ENCODE measurements at regions not wholly inside any gene's neighbourhood (a gene's known extent, or its start where the extent isn't known, plus 50 kb on each side); places are given as distances from the start of the nearest gene placed in this dataset.

DNA sequence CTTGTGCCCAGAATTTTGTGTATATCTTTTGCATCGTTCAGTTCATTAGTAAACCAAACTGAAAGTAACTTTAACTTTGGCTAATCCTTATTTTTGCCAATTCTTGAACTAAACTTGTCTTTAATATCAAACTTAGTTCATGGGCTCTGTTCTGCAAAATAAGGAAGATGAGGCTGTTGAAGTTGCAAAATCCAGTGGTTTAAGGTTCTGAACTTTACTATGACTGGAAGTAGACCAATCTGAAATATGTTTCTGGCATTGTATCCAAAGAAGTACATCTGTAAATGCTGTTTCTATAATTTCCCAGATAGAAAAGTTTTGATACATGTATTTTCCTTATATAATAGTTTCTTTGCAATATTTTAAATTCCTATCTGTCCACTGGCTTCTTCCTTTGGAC is 238.1 kb downstream of the CETN3 start:
- Histone ChIP-seq H3K27me3 (ENCODE audit: control insufficient read depth in 1 of 2, insufficient read depth in 2 of 2, low read length in 2 of 2) (no peaks in the 10 kb centered on the region), H3K4me1 (ENCODE audit: control insufficient read depth in 1 of 2, insufficient read depth in 2 of 2, low read length in 2 of 2) (no peaks in the 10 kb centered on the region), H3K36me3 (ENCODE audit: control insufficient read depth in 1 of 2, insufficient read depth in 2 of 2, low read length in 2 of 2) (no peaks in the 10 kb centered on the region), H3K9me3 (ENCODE audit: control insufficient read depth in 1 of 2, low read length in 2 of 2) (no peaks in the 10 kb centered on the region), H3K4me3 (ENCODE audit: low read depth in 1 of 2, low read length in 2 of 2) (no peak overlapping the region), H3K9ac (ENCODE audit: low read depth in 1 of 2, low read length in 2 of 2) (no peak overlapping the region), H3K27ac (ENCODE audit: low read depth, low read length) (no peak overlapping the region)

GRCh38 chr5:90170261-90170660 is 239.3 kb downstream of the CETN3 start:
- no peak overlapping the region for H3K4me3 ChIP-seq (ENCODE audit: low read depth in 1 of 2, low read length in 2 of 2)
- H3K9ac ChIP-seq (ENCODE audit: low read depth in 1 of 2, low read length in 2 of 2), result no peak overlapping the region
- H3K9me3 ChIP-seq (ENCODE audit: control insufficient read depth in 1 of 2, low read length in 2 of 2), result no peaks in the 10 kb centered on the region
- H3K4me1 ChIP-seq (ENCODE audit: control insufficient read depth in 1 of 2, insufficient read depth in 2 of 2, low read length in 2 of 2), result no peaks in the 10 kb centered on the region
- H3K27ac ChIP-seq (ENCODE audit: low read depth, low read length), result no peak overlapping the region
- no peaks in the 10 kb centered on the region for H3K36me3 ChIP-seq (ENCODE audit: control insufficient read depth in 1 of 2, insufficient read depth in 2 of 2, low read length in 2 of 2)
- H3K27me3 ChIP-seq (ENCODE audit: control insufficient read depth in 1 of 2, insufficient read depth in 2 of 2, low read length in 2 of 2), result no peaks in the 10 kb centered on the region

DNA sequence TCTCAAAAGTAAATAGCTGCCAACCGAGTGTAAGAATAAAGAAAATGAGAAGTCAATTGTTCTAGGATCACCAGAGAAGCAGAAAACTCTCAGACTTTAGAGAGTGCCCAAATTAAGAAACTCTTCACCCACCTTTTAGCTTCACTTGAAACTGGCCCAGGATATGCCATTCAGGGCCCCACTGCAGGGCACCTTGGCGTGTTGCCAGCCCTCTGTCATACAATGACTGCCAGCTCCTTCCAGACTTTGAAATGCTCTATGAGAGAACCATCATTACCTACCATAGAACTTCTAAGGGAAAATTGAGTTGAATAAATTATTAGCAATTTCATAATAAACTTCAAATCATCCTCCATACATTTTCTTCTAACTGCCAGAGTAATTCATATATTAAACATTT is 240.5 kb downstream of the CETN3 start:
- Histone ChIP-seq H3K4me3 (ENCODE audit: low read depth in 1 of 2, low read length in 2 of 2) (no peak overlapping the region), H3K9me3 (ENCODE audit: control insufficient read depth in 1 of 2, low read length in 2 of 2) (no peaks in the 10 kb centered on the region), H3K4me1 (ENCODE audit: control insufficient read depth in 1 of 2, insufficient read depth in 2 of 2, low read length in 2 of 2) (no peaks in the 10 kb centered on the region), H3K27ac (ENCODE audit: low read depth, low read length) (no peak overlapping the region), H3K27me3 (ENCODE audit: control insufficient read depth in 1 of 2, insufficient read depth in 2 of 2, low read length in 2 of 2) (no peaks in the 10 kb centered on the region), H3K36me3 (ENCODE audit: control insufficient read depth in 1 of 2, insufficient read depth in 2 of 2, low read length in 2 of 2) (no peaks in the 10 kb centered on the region), H3K9ac (ENCODE audit: low read depth in 1 of 2, low read length in 2 of 2) (no peak overlapping the region)

DNA sequence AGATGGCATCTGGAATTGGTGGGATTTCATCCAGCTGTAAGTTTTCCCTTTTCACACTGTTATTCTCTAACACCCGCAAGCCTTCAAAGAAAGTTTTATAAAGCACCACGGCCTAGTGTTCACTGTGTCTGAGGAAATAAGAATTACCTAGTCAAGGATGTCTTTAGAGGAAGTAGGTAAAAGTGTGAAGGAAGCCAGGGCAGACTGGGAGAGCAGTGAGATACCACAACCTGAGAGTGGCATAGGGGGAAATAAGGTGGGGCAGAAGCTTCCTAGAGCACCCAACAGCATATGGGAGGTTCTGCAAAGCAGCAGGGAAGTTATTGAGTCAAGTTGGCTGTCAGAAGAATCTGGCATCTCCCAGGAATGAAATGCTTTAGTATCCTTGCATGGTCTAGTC is 241.2 kb downstream of the CETN3 start:
- Histone ChIP-seq H3K4me1 (ENCODE audit: control insufficient read depth in 1 of 2, insufficient read depth in 2 of 2, low read length in 2 of 2) (no peaks in the 10 kb centered on the region), H3K36me3 (ENCODE audit: control insufficient read depth in 1 of 2, insufficient read depth in 2 of 2, low read length in 2 of 2) (no peaks in the 10 kb centered on the region)

GRCh38 chr5:90166816-90167215 is 242.7 kb downstream of the CETN3 start:
- no peaks in the 10 kb centered on the region for H3K27me3 ChIP-seq (ENCODE audit: control insufficient read depth in 1 of 2, insufficient read depth in 2 of 2, low read length in 2 of 2)
- H3K9me3 ChIP-seq (ENCODE audit: control insufficient read depth in 1 of 2, low read length in 2 of 2), result no peaks in the 10 kb centered on the region
- no peaks in the 10 kb centered on the region for H3K36me3 ChIP-seq (ENCODE audit: control insufficient read depth in 1 of 2, insufficient read depth in 2 of 2, low read length in 2 of 2)
- no peak overlapping the region for H3K27ac ChIP-seq (ENCODE audit: low read depth, low read length)
- H3K4me1 ChIP-seq (ENCODE audit: control insufficient read depth in 1 of 2, insufficient read depth in 2 of 2, low read length in 2 of 2), result no peaks in the 10 kb centered on the region
- H3K4me3 ChIP-seq (ENCODE audit: low read depth in 1 of 2, low read length in 2 of 2), result no peak overlapping the region
- no peak overlapping the region for H3K9ac ChIP-seq (ENCODE audit: low read depth in 1 of 2, low read length in 2 of 2)

More for the DNA sequence above, 241.2 kb downstream of the CETN3 start:
- Histone ChIP-seq H3K9me3 (ENCODE audit: control insufficient read depth in 1 of 2, low read length in 2 of 2) (no peaks in the 10 kb centered on the region), H3K27me3 (ENCODE audit: control insufficient read depth in 1 of 2, insufficient read depth in 2 of 2, low read length in 2 of 2) (no peaks in the 10 kb centered on the region), H3K4me3 (ENCODE audit: low read depth in 1 of 2, low read length in 2 of 2) (no peak overlapping the region), H3K27ac (ENCODE audit: low read depth, low read length) (no peak overlapping the region), H3K9ac (ENCODE audit: low read depth in 1 of 2, low read length in 2 of 2) (no peak overlapping the region)

GRCh38 chr5:90162324-90162723 is 247.2 kb downstream of the CETN3 start:
- Histone ChIP-seq H3K4me1 (ENCODE audit: control insufficient read depth in 1 of 2, insufficient read depth in 2 of 2, low read length in 2 of 2) (no peaks in the 10 kb centered on the region), H3K9ac (ENCODE audit: low read depth in 1 of 2, low read length in 2 of 2) (no peak overlapping the region), H3K4me3 (ENCODE audit: low read depth in 1 of 2, low read length in 2 of 2) (no peak overlapping the region), H3K27me3 (ENCODE audit: control insufficient read depth in 1 of 2, insufficient read depth in 2 of 2, low read length in 2 of 2) (no peaks in the 10 kb centered on the region), H3K9me3 (ENCODE audit: control insufficient read depth in 1 of 2, low read length in 2 of 2) (no peaks in the 10 kb centered on the region), H3K27ac (ENCODE audit: low read depth, low read length) (no peak overlapping the region), H3K36me3 (ENCODE audit: control insufficient read depth in 1 of 2, insufficient read depth in 2 of 2, low read length in 2 of 2) (no peaks in the 10 kb centered on the region)

- no peak overlapping the region for H3K4me3 ChIP-seq (ENCODE audit: low read depth in 1 of 2, low read length in 2 of 2)
- H3K9me3 ChIP-seq (ENCODE audit: control insufficient read depth in 1 of 2, low read length in 2 of 2), result no peaks in the 10 kb centered on the region
- H3K36me3 ChIP-seq (ENCODE audit: control insufficient read depth in 1 of 2, insufficient read depth in 2 of 2, low read length in 2 of 2), result no peaks in the 10 kb centered on the region
- no peaks in the 10 kb centered on the region for H3K4me1 ChIP-seq (ENCODE audit: control insufficient read depth in 1 of 2, insufficient read depth in 2 of 2, low read length in 2 of 2)
- no peak overlapping the region for H3K27ac ChIP-seq (ENCODE audit: low read depth, low read length)
- H3K27me3 ChIP-seq (ENCODE audit: control insufficient read depth in 1 of 2, insufficient read depth in 2 of 2, low read length in 2 of 2), result no peaks in the 10 kb centered on the region
- no peak overlapping the region for H3K9ac ChIP-seq (ENCODE audit: low read depth in 1 of 2, low read length in 2 of 2)
These were observed 248.1 kb downstream of the CETN3 start for GRCh38 chr5:90161414-90161813.

- Histone ChIP-seq H3K9me3 (ENCODE audit: control insufficient read depth in 1 of 2, low read length in 2 of 2) (no peaks in the 10 kb centered on the region), H3K27ac (ENCODE audit: low read depth, low read length) (no peak overlapping the region), H3K27me3 (ENCODE audit: control insufficient read depth in 1 of 2, insufficient read depth in 2 of 2, low read length in 2 of 2) (no peaks in the 10 kb centered on the region), H3K4me3 (ENCODE audit: low read depth in 1 of 2, low read length in 2 of 2) (no peak overlapping the region), H3K9ac (ENCODE audit: low read depth in 1 of 2, low read length in 2 of 2) (no peak overlapping the region), H3K36me3 (ENCODE audit: control insufficient read depth in 1 of 2, insufficient read depth in 2 of 2, low read length in 2 of 2) (no peaks in the 10 kb centered on the region), H3K4me1 (ENCODE audit: control insufficient read depth in 1 of 2, insufficient read depth in 2 of 2, low read length in 2 of 2) (no peaks in the 10 kb centered on the region)
These were observed 251.4 kb downstream of the CETN3 start for GRCh38 chr5:90158131-90158530.

DNA sequence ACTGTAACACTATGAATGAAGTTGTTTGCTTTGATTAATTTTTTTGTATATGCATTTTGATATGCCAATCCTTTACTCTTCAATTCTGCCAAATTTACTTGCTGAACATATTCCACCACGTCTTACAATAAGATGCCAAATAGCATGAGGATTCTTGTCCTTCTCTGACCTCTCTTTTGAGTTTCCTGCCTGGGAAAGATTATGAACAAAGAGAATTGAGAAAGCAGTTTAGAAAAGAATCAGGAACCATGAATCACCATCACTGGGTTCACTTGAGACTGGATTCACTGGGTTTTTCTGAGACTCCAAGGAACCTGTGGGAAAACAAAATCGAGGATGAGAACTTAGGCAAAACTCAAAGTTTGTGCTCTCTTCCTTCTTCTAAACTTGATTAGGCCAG is 256.5 kb downstream of the CETN3 start:
- H3K36me3 ChIP-seq (ENCODE audit: control insufficient read depth in 1 of 2, insufficient read depth in 2 of 2, low read length in 2 of 2), result no peaks in the 10 kb centered on the region
- H3K27ac ChIP-seq (ENCODE audit: low read depth, low read length), result no peak overlapping the region
- H3K27me3 ChIP-seq (ENCODE audit: control insufficient read depth in 1 of 2, insufficient read depth in 2 of 2, low read length in 2 of 2), result no peaks in the 10 kb centered on the region
- no peak overlapping the region for H3K4me3 ChIP-seq (ENCODE audit: low read depth in 1 of 2, low read length in 2 of 2)
- no peaks in the 10 kb centered on the region for H3K4me1 ChIP-seq (ENCODE audit: control insufficient read depth in 1 of 2, insufficient read depth in 2 of 2, low read length in 2 of 2)
- H3K9me3 ChIP-seq (ENCODE audit: control insufficient read depth in 1 of 2, low read length in 2 of 2), result no peaks in the 10 kb centered on the region
- no peak overlapping the region for H3K9ac ChIP-seq (ENCODE audit: low read depth in 1 of 2, low read length in 2 of 2)

DNA sequence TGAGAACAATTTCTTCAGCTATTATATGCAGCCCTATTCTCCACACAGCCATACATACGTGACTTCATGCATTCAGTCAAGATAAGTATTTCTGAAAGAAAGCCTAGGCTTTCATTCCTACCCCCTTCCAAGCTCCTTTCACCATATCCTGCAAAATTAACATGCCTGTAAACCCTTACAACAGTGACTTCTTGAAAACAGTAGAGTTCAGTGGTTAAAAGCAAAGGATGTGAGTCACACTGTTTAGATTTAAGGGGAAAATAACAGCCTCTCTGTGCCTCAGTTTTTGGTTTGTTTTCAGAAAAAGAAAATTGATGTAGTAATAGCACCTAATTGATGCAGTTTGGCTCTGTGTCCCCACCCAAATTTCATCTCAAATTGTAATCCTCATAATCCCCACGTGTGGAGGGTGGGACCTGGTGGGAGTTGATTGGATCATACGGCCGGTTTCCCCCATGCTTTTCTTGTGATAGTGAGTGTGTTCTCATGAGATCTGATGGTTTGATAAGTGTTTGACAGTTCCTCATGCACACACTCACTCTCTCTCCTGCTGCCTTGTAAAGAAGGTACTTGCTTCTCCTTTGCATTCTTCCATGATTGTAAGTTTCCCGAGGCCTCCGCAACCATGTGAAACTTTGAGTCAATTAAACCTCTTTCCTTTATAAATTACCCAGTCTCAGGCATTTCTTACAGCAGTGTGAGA is 264.8 kb downstream of the CETN3 start:
- Histone ChIP-seq H3K9ac (ENCODE audit: low read depth in 1 of 2, low read length in 2 of 2) (no peak overlapping the region), H3K4me1 (ENCODE audit: control insufficient read depth in 1 of 2, insufficient read depth in 2 of 2, low read length in 2 of 2) (no peaks in the 10 kb centered on the region), H3K27ac (ENCODE audit: low read depth, low read length) (no peak overlapping the region), H3K27me3 (ENCODE audit: control insufficient read depth in 1 of 2, insufficient read depth in 2 of 2, low read length in 2 of 2) (no peaks in the 10 kb centered on the region), H3K9me3 (ENCODE audit: control insufficient read depth in 1 of 2, low read length in 2 of 2) (no peaks in the 10 kb centered on the region), H3K36me3 (ENCODE audit: control insufficient read depth in 1 of 2, insufficient read depth in 2 of 2, low read length in 2 of 2) (no peaks in the 10 kb centered on the region), H3K4me3 (ENCODE audit: low read depth in 1 of 2, low read length in 2 of 2) (no peak overlapping the region)

DNA sequence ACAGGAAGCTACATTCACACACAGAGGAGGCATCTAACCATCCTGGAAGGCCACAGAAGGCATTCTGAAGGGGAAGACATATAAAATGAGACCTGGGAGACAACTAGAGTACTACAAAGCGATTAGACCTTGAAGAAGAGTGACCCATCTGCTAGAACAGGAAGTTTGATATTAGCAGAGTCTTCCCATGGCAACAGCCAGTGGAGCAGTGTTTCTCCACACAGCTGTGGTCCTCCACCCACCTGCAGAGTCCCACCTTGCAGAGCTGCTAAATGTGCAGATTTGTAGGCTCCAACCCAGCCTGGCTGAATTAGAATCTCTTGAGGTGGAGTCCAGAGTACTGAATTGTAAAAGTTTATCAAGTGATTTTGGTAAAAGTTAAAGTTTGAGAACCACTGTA is 267.0 kb downstream of the CETN3 start:
- Histone ChIP-seq H3K27ac (ENCODE audit: low read depth, low read length) (no peak overlapping the region), H3K4me1 (ENCODE audit: control insufficient read depth in 1 of 2, insufficient read depth in 2 of 2, low read length in 2 of 2) (no peaks in the 10 kb centered on the region), H3K4me3 (ENCODE audit: low read depth in 1 of 2, low read length in 2 of 2) (no peak overlapping the region), H3K36me3 (ENCODE audit: control insufficient read depth in 1 of 2, insufficient read depth in 2 of 2, low read length in 2 of 2) (no peaks in the 10 kb centered on the region), H3K27me3 (ENCODE audit: control insufficient read depth in 1 of 2, insufficient read depth in 2 of 2, low read length in 2 of 2) (no peaks in the 10 kb centered on the region), H3K9ac (ENCODE audit: low read depth in 1 of 2, low read length in 2 of 2) (no peak overlapping the region), H3K9me3 (ENCODE audit: control insufficient read depth in 1 of 2, low read length in 2 of 2) (no peaks in the 10 kb centered on the region)
